NCI-H1105 treated with DMSO at 0.1 percent for 48 hours (cell line): ENCODE measurements at regions not wholly inside any gene's neighbourhood (a gene's known extent, or its start where the extent isn't known, plus 50 kb on each side); places are given as distances from the start of the nearest gene placed in this dataset.
"Not testable (repeated sequence)": the region's sequence is repeated elsewhere in the genome, so short reads cannot be mapped to it uniquely, and the experiment has no call there.

Source experiments
- DNase-seq: peaks from one replicate; lab custom pipeline; 2025; lab: John Stamatoyannopoulos, UW

DNA sequence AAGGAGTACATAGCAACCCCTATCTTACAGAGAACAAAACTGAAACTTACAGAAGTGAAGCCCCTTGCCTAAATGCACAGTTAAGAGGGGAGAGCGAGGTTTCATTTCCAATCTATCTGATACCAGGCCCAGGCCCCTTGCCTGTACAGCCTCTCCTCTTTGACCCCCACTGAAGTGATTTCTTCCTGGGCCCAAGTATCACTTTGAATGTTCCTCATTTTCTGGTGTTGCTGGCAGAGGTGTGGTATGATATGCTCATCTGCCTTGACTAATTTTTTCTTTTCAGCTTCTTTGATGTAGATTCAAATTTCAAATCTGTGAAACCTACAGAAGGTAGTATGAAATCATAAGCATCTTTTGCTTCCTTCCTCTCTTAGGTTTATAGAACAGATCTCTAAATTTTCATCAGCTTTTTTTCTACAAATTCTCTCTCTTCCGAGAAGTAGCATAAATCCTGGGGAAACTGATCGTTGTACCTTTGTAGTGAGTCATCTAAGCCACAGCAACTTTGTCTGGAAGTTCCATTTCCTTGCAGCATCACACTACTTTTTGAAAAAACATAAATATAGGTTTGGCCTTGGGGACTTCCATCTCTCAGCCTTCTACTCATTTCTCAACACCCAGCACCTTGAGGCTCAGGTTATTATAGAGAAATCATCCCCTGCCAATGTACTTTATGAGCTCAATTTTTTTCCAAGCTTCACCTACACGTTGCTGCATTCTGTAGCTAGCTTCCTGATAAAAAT is 402.4 kb upstream of the PTGER4 start:
- DNase-seq = no peak

DNA sequence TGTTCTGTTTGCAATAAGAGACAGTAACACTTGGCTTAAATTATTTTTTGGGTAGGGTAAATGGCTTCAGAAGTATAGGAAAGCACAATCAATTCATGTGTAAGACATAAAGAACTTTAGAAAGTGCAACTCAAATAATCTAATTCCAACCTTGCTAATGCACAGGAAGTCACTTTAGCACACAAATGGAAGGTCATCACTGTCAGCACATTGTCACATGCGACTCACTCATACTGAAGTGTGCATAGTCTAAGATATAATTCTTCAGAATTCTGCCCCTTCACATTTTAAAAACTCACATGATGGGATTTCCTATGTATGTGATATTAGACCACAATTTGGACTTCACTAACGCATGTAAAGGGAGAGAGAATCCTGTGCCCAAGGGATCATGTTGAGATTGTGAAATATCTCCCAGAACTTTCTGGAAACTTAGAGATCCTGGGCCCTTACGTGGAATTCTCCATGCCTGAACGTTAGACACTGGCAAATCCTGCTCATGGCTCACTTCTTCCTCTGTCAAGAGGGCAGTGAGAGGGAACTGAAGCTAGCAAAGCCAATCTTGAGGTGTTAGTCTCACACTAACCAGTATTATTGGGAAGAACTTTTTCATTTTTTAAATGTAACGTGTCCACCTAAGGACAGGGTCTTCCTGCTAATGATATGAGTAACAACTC is 403.2 kb upstream of the PTGER4 start:
- DNase-seq = no peak

DNA sequence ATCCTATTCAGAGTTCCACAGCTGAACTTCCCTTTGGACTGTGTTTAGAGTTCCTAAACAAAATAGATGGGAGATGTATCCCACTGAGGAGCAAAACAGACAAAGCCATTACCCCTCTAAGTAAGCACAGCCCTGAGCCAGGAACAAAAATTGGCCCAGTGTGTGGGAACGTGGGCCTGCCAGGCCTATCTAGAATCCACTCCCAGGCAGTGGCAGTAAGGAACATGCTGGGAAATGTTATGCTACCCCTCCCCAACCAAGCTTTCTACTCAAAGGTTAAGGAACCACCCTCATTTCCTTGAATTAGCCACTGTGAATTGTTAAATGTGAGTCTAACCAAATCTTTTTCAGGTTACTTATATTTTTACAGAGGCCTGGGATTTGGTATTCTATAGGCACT is 405.1 kb upstream of the PTGER4 start:
- no peak for DNase-seq

DNA sequence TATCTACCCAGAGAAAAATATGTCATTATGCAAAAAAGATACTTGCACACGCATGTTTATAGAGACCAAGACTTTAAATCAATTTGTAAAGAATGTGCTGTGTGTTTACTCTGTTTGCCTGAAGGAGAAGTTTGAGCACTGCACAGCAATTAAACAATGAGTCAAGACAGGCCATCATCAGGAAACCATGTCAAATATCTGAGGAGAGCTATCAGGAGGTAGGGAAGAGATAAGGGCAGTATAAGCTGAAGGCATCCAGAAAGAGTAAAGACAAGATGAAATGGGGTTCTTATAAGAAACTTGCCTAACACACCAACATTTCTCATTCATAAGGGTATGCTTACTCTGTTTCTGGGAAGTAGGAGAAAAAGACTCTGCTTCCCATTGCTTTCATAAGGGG is 405.8 kb upstream of the PTGER4 start:
- no peak for DNase-seq

DNA sequence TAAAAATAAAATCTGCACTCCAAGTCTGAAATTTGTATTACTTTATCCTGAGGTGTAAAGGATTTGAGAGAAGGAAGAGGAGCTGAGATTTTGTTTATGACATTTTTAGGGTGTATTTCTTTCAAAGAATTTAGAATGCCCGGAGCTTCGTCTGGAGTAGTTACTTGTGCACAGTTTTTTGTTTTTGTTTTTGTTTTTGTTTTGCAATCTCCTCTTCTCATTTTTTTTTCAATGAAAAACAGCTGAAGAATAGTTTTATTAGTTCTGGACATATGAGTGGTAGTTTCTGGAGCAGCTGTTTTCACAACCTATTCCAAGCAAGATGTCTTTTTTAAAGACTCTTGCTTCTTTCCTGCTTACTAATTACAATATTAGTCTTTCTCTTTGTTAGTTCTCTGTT is 408.2 kb upstream of the PTGER4 start:
- DNase-seq = no peak

DNA sequence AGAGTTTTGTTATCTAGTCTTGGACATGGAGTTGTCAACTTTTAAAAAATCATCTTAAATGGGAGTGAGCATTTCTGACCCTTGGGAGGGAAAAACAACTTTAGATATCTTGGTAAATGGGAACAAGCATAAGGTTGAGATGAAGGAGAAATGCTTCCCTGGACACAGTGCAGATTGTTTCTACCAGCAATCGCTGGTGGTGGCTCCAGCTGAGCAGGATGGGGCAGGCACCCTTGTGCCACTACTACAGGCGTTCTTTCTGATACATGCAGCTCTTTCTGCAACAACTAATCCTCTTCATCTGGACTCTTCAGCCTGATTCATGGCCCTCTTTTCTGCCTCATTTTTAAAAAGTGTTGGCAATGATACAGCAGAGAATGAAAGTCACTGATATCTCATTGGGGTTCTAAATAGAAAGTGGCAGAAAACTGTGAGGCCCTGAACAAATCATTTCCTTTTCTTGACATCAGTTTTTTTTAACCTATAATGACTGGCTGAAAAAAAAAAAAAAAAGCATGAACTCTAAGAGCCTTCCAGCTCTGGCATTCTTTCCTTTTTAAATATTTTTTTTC is 409.4 kb upstream of the PTGER4 start:
- DNase-seq = no peak

DNA sequence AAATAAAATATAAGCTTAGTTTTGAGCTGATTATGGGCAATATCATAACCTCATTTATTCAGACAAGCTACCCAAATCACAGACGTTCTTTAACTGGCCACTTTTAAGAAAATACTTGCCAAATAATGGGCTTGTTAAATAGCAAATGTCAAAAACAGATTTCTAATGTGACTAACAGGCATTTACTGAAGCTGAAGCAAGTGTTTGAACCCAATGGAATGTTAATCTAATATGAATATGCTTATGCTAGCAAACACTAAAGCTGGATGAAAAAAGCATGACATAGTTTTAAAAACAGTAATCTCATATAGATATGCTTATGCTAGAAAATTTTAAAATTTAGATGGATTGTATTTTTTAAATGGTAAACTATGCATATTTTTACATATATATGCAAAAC is 411.6 kb upstream of the PTGER4 start:
- DNase-seq = no peak

DNA sequence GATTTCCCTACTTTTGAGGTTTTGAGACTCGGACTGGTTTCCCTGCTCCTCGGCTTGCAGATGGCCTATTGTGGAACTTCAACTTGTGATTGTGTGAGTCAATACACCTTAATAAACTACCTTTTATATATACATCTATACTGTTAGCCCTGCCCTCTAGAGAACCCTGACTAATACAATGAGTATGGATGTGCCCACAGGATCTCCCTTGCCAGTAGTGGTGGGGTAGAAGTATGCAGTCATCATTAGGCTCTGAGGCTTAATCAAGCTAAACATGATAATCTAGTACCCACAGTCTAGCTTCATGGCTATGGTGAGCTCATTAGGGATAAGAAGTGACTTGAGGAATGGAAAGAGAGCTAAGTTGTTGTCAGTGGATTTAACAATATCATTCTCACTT is 412.8 kb upstream of the PTGER4 start:
- no peak for DNase-seq

DNA sequence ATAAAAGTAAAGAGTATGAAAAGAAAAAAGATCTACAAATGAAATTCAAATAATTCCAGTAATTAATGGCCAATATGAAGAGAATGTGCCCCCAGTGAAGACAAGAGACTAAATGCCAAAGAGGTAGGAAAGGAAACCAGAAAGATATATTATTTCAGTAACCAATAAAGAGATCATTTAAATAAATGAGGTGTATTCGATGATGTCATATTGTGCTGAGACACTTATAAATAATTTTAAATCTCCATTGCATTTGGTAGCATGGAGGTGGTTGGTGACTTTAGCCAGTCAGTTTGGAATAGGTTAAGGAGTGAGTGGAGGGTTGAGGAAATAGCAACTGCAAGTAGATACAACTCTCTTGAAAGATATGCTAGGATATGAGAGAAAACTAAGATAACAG is 417.7 kb upstream of the PTGER4 start:
- no peak for DNase-seq

DNA sequence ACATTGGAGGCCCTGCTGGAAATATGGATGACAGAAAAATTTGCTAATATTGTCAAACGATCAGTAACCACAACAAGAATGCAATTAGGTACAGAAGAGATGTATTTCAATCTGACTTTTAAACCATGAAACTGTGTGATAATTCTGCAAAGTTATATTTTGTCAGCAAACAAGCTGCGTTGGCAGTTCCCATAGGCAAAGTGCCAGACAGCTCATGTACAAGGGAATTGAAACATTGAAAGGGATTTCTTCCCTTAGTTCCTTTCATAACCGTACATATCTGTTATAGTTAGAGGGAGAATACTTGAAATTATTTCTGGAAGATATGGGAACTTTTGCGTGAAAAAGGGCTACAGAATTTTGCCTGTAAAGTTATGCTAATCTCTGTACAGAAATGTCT is 419.4 kb upstream of the PTGER4 start:
- no peak for DNase-seq

DNA sequence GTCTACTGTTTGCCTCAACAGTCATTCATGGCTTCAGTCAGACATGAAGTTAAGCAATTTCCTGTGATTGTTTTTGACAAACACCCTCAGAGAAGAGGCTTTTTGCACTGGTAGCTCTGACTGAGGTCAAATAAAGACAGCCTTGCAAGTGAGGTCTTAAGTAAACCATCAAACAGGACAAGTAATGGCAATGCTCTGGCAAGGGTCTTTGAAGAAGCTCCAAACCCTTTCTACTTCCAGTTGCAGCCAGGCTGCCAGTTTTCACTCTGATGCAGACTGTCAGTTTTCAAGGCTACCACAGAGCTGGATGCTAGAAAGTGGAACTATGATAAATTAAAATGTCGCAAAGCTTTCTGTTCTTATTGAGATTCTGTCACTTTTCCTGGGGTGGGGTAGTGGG is 421.5 kb upstream of the PTGER4 start:
- DNase-seq = no peak

DNA sequence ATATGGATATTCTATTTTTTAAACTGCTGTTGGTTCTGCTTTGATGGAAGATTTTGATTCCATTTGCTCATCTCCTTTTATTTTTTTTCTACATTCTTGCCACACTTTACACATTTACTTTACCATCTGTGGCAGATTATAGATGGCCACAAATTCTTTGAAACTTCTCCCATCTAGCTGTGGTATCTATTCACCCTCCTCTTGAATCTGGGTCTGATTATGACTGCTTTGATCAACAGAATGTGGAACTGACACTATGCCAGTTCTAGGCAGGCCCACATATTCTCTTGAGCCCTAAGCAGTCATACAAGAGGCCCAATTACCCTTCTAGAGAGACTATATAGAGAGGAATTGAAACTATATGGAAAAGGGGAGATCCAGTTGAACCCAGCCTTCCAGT is 439.0 kb upstream of the PTGER4 start:
- DNase-seq = no peak

DNA sequence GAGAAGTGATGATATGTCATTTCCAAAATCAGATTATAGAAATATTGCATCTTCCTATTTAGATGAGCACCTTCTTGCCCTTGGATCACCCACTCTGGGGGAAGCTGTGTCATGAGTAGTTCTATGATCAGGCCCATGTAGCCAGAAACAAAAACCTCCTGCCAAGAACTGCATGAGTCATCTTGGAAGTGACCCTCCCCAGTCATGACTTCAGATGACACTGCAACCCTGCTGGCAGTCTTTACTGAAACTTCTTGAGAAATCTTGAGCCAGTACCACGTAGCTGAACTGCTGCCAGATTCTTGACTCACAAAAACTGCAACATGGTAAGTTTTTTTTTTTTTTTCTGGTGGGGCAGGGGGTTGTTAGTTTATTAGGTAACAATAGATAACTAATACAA is 439.6 kb upstream of the PTGER4 start:
- DNase-seq = no peak

DNA sequence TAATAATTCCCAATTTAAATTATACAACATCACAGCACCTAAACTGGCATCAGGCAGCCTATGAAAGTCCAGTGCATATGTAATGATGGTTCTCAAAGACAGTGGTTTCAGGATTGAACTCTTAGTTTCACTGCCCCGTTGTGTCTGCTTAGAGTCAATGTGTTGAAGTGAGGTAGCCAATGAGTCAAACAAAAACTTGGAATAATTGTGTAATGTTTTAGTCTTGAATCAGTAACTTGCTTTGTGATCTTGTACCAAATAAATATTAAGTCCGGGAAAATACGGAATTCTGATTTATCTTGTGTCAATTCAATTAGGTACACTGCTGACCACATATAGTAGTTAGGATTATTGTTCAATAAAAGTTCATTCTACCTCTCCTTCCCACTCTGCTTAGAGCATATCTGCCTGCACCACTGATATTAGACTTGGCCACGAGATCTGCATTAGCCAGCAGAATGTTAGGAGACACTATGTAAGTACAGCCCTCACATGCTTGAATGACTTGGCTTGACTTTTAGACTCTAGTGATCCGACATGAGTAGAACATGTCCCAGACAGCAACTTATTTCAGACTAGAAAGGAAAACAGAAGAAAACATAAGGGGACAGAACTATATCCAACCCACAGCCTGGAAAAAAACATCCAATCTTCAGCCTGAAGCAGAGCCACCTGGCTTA is 441.5 kb upstream of the PTGER4 start:
- DNase-seq = no peak

DNA sequence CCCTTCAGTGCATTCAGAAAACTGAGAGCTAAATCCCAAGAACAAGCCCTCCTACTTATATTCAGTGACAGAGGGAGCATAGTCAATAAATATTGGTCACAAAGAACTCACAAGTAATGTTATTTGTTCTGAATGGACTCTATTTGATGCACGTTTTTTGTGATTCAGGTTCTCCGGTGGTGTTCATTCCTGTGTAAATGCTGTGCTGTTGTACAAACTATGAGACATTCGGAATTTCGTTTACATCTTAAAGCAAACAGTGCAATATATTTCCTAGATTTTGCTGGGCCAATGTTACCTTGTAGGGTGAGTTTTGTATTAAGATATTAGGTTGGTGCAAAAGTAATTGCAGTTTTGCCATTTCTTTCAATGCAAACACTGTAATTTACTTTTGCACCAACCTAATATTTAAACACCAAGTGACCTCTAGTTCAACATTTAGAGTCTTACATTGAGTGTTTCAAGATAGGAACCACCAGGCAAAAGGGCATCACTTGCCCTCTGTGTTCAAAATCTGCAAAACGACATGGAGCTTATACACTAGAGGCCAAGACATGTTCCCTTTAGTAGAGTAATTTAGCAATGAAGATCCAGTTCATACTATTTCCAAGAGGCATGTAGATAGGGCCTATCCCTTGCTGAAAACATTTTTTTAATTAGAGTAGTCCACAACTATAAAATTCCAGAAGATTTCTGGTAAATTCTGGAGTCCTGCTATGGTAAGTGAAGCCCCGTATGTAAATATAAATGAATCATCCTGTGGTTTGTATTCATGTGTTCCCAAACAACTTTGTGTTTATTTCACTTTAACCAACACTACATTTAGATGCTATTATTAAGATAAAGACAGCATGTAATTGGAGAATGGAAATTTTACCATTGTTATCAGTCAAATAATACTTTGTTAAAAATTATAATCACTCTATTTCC is 444.0 kb upstream of the PTGER4 start:
- DNase-seq = no peak

DNA sequence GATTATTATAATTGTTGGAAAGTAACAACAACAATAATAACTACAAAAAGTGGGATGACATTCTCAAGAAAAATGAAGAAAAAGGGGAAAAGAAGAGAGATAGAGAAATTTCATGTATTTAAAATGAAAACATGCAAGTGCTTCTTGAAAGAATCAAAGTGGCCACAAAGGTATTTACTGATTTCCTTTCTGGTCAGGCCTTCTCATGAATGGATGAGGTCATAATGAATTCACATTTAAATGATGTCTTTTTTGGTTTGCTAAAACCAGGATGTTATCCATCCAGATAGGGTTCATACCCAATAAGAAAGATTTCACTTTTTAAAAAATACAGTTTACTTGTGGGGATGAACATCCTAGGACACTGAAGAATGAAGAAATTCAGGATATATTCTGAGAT is 446.4 kb upstream of the PTGER4 start:
- no peak for DNase-seq

DNA sequence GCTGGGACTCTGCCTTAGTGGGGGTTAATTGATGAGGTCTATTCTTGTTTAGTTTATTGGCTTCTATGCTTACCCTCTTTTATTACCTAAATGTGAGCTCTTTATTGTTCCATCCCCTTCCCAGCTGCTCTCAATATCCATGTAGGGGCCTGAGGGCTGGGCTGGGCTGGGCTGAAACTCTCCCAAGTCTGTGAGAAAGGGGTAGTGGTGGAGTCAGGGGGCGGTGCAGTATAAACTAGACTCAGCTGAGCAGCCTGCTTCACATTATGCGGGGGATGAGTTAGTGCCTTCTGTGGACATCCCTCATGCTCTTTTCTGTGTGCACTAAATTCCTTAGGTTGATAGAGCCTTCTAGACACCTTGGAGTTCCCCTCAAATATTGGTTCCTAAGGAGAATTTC is 451.8 kb upstream of the PTGER4 start:
- no peak for DNase-seq

DNA sequence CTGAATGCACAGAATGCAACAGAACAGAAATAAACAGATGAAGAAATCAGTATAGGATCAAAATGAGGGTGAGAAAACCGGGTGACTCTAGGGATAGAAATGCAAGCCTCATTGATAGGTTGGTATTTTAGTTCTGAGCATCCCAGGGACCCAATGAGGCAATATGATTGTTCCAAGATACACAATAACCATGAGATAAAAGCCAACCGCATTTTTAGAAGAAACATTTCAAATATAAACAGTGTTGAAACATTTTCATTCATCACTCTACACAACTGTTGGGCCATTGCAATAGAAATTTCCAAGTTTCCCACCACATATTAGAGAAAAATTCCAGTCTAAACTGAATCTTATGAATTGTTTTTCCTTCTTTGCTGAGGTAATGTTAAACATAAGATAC is 452.3 kb upstream of the PTGER4 start:
- no peak for DNase-seq

DNA sequence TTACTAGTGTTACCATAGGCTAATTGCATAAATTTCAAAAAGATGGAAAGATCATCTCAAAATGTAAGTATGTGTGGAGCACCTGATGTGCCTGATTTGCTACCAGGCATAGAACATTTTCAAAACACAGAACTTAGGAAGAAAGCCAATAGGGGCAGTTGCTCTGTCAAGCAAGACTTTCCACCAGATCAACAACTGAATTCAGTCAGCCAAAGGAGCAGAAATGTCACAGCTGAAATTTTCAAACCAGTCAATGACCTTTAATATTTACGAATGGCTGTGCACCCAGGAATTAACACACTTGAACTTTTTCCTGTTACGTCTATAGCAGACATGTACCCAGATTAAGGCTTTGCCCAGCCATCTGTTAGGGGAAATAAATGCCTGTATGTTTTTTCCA is 452.8 kb upstream of the PTGER4 start:
- no peak for DNase-seq

DNA sequence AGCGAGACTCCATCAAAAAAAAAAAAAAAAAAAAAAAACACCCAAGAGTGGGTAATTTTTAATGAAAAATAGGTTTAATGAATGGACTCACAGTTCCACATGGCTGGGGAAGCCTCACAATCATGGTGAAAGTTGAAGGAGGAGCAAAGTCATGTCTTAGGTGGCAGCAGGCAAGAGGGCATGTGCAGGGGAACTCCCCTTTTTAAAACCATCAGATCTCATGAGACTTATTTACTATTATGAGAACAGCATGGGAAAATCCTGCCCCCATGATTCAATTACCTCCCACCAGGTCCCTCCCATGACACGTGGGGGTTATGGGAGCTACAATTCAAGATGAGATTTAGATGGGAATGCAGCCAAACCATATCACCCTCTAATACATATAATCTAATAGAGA is 454.6 kb upstream of the PTGER4 start:
- not testable (repeated sequence) for DNase-seq

DNA sequence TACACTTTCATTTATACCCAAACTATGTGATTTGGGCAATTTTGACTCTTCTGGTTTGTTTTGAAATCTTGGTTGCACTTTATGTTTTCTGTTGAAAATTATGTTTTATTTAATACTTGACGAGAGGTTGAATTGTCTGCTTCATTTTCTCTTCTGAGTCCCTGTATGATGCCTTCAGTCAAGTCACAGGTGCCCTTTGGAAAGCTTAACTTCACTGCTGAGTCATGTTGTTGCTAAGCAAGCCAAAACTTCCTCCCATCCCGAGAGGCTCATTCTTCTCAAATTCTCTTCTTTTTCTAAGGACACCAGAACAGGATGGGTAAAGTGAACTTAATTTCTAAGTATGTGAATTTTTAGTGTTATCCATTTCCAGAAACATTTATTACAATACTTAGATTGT is 455.3 kb upstream of the PTGER4 start:
- DNase-seq = no peak

DNA sequence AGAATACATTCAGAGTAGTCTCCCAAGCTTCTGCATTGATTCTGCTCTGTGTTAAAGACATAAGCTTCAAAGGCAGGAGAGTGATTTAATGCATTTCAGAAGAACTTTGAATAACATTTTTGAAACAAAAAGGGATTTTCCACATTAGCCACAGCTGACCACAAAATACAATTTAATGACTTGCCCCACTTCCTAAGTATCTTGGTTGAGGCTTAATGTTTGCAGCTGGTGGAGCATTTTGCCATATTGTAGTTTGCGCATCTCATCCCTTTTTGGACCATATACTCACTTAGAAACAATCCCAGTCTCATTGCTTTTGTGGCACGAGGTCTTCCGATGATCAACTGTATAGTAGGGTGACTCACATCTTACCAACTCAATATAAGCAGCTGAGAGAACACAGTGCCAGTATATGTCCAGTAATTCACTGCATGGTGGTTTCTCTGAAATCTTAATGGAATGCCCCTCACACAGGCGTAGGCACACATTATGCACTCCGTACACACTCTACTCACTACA is 455.8 kb upstream of the PTGER4 start:
- no peak for DNase-seq
